Ovary (tissue), 7 donors: ENCODE measurements at regions not wholly inside any gene's neighbourhood (a gene's known extent, or its start where the extent isn't known, plus 50 kb on each side); places are given as distances from the start of the nearest gene placed in this dataset.

Experiments
- DNase-seq, 5 donors: peaks; one replicate each; pipeline ENCODE4 v3.0.0-alpha.2; 2019 to 2020
- H3K27ac ChIP-seq, 2 donors: fragments of 200-600 bp; one replicate each; pipeline versions ENCODE4 v1.5.1 to v1.8.0; 2019 to 2022
- H3K27me3 ChIP-seq: fragments of 200-600 bp; one replicate; pipeline ENCODE4 v1.8.0; 2022
- H3K36me3 ChIP-seq: fragments of 200-600 bp; sonication (generic); one replicate; pipeline ENCODE4 v1.5.1; 2019
- H3K4me1 ChIP-seq: one replicate; pipeline ENCODE4 v1.8.1; 2013; ENCODE audit warnings: mild to moderate bottlenecking, moderate library complexity; ENCODE audit not compliant: insufficient read depth
- H3K4me3 ChIP-seq: fragments of 200-600 bp; sonication (generic); one replicate; pipeline ENCODE4 v1.5.1; 2017
- H3K9me3 ChIP-seq, 2 donors: fragments of 200-600 bp in 1 of 2; sonication (generic) in 1 of 2; one replicate each; pipeline versions ENCODE4 v1.5.1 to v1.8.1; 2013 to 2019; ENCODE audit warnings: mild to moderate bottlenecking in 1 of 2, moderate library complexity in 1 of 2
- CTCF ChIP-seq, 3 donors: fragments of 450-650 bp in 2 of 3; fragments of 200-600 bp in 1 of 3; IDR thresholded peaks; one replicate each; pipeline versions ENCODE4 v1.5.1 to v1.8.0; 2016 to 2022; ENCODE audit warnings: antibody characterized with exemption in 3 of 3, mild to moderate bottlenecking in 1 of 3
- EP300 ChIP-seq: sonication (generic); formaldehyde crosslinking; IDR thresholded peaks from one replicate; pipeline ENCODE4 v1.6.1; 2017; ENCODE audit warnings: antibody characterized with exemption
- POLR2A ChIP-seq: fragments of 450-650 bp; IDR thresholded peaks from one replicate; pipeline ENCODE4 v1.6.1; 2017; ENCODE audit warnings: antibody characterized with exemption, mild to moderate bottlenecking, moderate library complexity
- WGBS, 3 donors: extraction: QIAGEN DNeasy Blood & Tissue Kit in 1 of 3; methylation state at CpG; one replicate each; pipeline versions ENCODE4 v1.1.5 to v1.1.7; 2013 to 2017; 5-methylcytosine and 5-hydroxymethylcytosine counted together
- intact Hi-C, 4 donors: fragments of 100-400 bp; cut with DNase I; formaldehyde crosslinking; loops; one replicate each; pipeline versions ENCODE4 v1.11.0 to v1.15.1; 2022 to 2023
- donor health status: DM: no; HTN: no; CAD: no; lungs with moderate emphysema.
- donor health status: DM: no; HTN: no; CAD: no.
- donor health status: Bipolar disorder and iron deficiency.
- donor health status: DM: no; HTN: no; CAD: no.
- donor health status: DM: yes; HTN: yes; CAD: no.

GRCh38 chr19:31180907-31181306 is 168.3 kb downstream of the TSHZ3 start:
- no peaks in the 10 kb centered on the region for H3K36me3 ChIP-seq
- no peak for DNase-seq
- no peaks in the 10 kb centered on the region for H3K9me3 ChIP-seq
- 69 to 76% (median 75%) methylated on average over 2 of the region's 2 CpGs for WGBS, 3 donors
- intact Hi-C loops, result no loop called here
- H3K4me3 ChIP-seq, result no peak overlapping the region
- no peak for TF ChIP-seq POLR2A
- TF ChIP-seq EP300, result no peak
- TF ChIP-seq CTCF (IDR thresholded peaks at IDR 0.05), result no peak
- no peaks in the 10 kb centered on the region for H3K27me3 ChIP-seq
- no peaks in the 10 kb centered on the region for H3K4me1 ChIP-seq
- H3K27ac ChIP-seq, result no peak overlapping the region

GRCh38 chr19:31179471-31179852 is 169.8 kb downstream of the TSHZ3 start:
- Histone ChIP-seq H3K27me3 (no peaks in the 10 kb centered on the region), H3K4me1 (no peaks in the 10 kb centered on the region), H3K27ac (no peak overlapping the region), H3K36me3 (no peaks in the 10 kb centered on the region), H3K4me3 (no peak overlapping the region), H3K9me3 (no peaks in the 10 kb centered on the region)
- no peak for DNase-seq
- 97 to 100% (median 98%) methylated on average over 1 of the region's 1 CpG for WGBS, 3 donors
- TF ChIP-seq CTCF (IDR thresholded peaks at IDR 0.05) (no peak), EP300 (no peak), POLR2A (no peak)
- intact Hi-C loops, result no loop called here

GRCh38 chr19:31178833-31179470 is 170.3 kb downstream of the TSHZ3 start:
- Histone ChIP-seq H3K36me3 (no peaks in the 10 kb centered on the region), H3K27me3 (no peaks in the 10 kb centered on the region), H3K9me3 (no peaks in the 10 kb centered on the region), H3K27ac (no peak overlapping the region), H3K4me3 (no peak overlapping the region), H3K4me1 (no peaks in the 10 kb centered on the region)
- 73 to 84% (median 78%) methylated on average over 1 of the region's 1 CpG for WGBS, 3 donors
- DNase-seq, result no peak
- TF ChIP-seq POLR2A, result no peak
- no peak for TF ChIP-seq EP300
- TF ChIP-seq CTCF (IDR thresholded peaks at IDR 0.05), result no peak
- intact Hi-C loops, result no loop called here

- H3K27ac ChIP-seq, result no peak overlapping the region
- WGBS, 3 donors, result 17 to 19% (median 18%) methylated on average over 5 of the region's 5 CpGs
- DNase-seq, result no peak
- no peaks in the 10 kb centered on the region for H3K27me3 ChIP-seq
- intact Hi-C loops, result no loop called here
- no peak overlapping the region for H3K4me3 ChIP-seq
- no peak for TF ChIP-seq CTCF (IDR thresholded peaks at IDR 0.05)
- TF ChIP-seq POLR2A, result no peak
- no peak for TF ChIP-seq EP300
- no peaks in the 10 kb centered on the region for H3K4me1 ChIP-seq
- no peaks in the 10 kb centered on the region for H3K36me3 ChIP-seq
- no peaks in the 10 kb centered on the region for H3K9me3 ChIP-seq
These were observed 172.0 kb downstream of the TSHZ3 start for GRCh38 chr19:31177246-31177645.
